DMS153 treated with DMSO at 0.1 percent for 48 hours (cell line): ENCODE measurements at regions not wholly inside any gene's neighbourhood (a gene's known extent, or its start where the extent isn't known, plus 50 kb on each side); places are given as distances from the start of the nearest gene placed in this dataset.

Experiments used
- DNase-seq: peaks from one replicate; lab custom pipeline; 2025; ENCODE audit not compliant: unreplicated experiment; lab: John Stamatoyannopoulos, UW

- no peak for DNase-seq
Observed at GRCh38 chr6:121499666-121500065, 64.2 kb downstream of the GJA1 start.

- DNase-seq, result no peak
Observed at GRCh38 chr6:121503589-121503991, 68.1 kb downstream of the GJA1 start.

GRCh38 chr6:121504227-121504626 is 68.8 kb downstream of the GJA1 start:
- no peak for DNase-seq

GRCh38 chr6:121505284-121505683 is 69.8 kb downstream of the GJA1 start:
- DNase-seq, result no peak

- DNase-seq, result no peak
Observed at GRCh38 chr6:121506761-121507754, 71.6 kb downstream of the GJA1 start.

GRCh38 chr6:121510568-121511177 is 75.2 kb downstream of the GJA1 start:
- no peak for DNase-seq

- DNase-seq, result no peak
Observed at GRCh38 chr6:121515630-121516265, 80.3 kb downstream of the GJA1 start.

- no peak for DNase-seq
Observed at GRCh38 chr6:121516331-121516730, 80.9 kb downstream of the GJA1 start.

GRCh38 chr6:121520337-121521163 is 85.1 kb downstream of the GJA1 start:
- no peak for DNase-seq

- no peak for DNase-seq
Observed at GRCh38 chr6:121521164-121521555, 85.7 kb downstream of the GJA1 start.

- no peak for DNase-seq
Observed at GRCh38 chr6:121522265-121522664, 86.8 kb downstream of the GJA1 start.

- no peak for DNase-seq
Observed at GRCh38 chr6:121522771-121523386, 87.4 kb downstream of the GJA1 start.

- DNase-seq, result no peak
Observed at GRCh38 chr6:121523628-121524027, 88.2 kb downstream of the GJA1 start.

GRCh38 chr6:121526282-121526681 is 90.8 kb downstream of the GJA1 start:
- DNase-seq, result no peak

GRCh38 chr6:121531658-121532169 is 96.3 kb downstream of the GJA1 start:
- no peak for DNase-seq

GRCh38 chr6:121533321-121533841 is 97.9 kb downstream of the GJA1 start:
- DNase-seq, result no peak

- no peak for DNase-seq
Observed at GRCh38 chr6:121535777-121536176, 100.3 kb downstream of the GJA1 start.

- no peak for DNase-seq
Observed at GRCh38 chr6:121536345-121536744, 100.9 kb downstream of the GJA1 start.

GRCh38 chr6:121539439-121539838 is 104.0 kb downstream of the GJA1 start:
- DNase-seq, result no peak

- DNase-seq, result no peak
Observed at GRCh38 chr6:121540210-121540609, 104.8 kb downstream of the GJA1 start.
